ENCODE measurements at regions not wholly inside any gene's neighbourhood (a gene's known extent, or its start where the extent isn't known, plus 50 kb on each side); places are given as distances from the start of the nearest gene placed in this dataset.

- TF ChIP-seq CTCF (IDR thresholded peaks at IDR 0.05; ENCODE audit: control extremely low read depth in 1 of 3, insufficient read depth in 1 of 3, low read depth in 1 of 3, low read length in 3 of 3) (no peak), MAX (IDR thresholded peaks at IDR 0.05) (no peak), TBP (IDR thresholded peaks at IDR 0.05; ENCODE audit: low read depth, low read length) (no peak), CBX8 (IDR thresholded peaks at IDR 0.05; ENCODE audit: borderline replicate concordance, low read depth, low read length) (no peak), CEBPB (IDR thresholded peaks at IDR 0.05; ENCODE audit: low read depth, low read length) (no peak), GTF2F1 (IDR thresholded peaks at IDR 0.05; ENCODE audit: borderline replicate concordance, low read depth, low read length) (no peak), ZNF274 (IDR thresholded peaks at IDR 0.05; ENCODE audit: borderline replicate concordance, extremely low read depth, low read length) (no peak), CBX5 (IDR thresholded peaks at IDR 0.05; ENCODE audit: low read depth, low read length) (no peak)
Observed at GRCh38 chr5:6183391-6184390, 194.7 kb downstream of the MED10 start.

All from H1 (cell line).